Limb (tissue), 2 donors: ENCODE measurements at regions not wholly inside any gene's neighbourhood (a gene's known extent, or its start where the extent isn't known, plus 50 kb on each side); places are given as distances from the start of the nearest gene placed in this dataset.

Source experiments
- DNase-seq, 2 donors: peaks; one replicate each; pipeline ENCODE4 v3.0.0-alpha.2; 2016; ENCODE audit errors: extremely low spot score in 2 of 2

GRCh38 chr7:17019106-17019505 lies 137.3 kb upstream of the AGR3 start:
- DNase-seq, result no peak

DNA sequence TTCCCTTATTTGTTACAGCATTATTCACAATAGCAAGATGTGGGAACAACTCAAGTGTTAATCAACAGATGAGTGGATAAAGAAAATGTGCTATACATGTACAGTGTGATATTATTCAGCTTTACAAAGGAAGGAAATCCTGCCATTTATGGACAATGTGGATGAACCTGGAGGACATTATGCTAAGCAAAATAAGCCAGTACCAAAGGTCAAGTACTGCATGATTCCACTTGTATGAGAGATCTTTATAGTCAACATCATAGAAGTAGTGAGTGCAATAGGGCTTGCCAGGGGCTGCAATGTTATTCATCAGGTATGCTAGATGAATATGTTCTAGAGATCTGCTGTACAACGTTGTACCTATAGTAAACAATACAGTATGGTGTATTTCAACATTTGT lies 138.5 kb upstream of the AGR3 start:
- no peak for DNase-seq

DNA sequence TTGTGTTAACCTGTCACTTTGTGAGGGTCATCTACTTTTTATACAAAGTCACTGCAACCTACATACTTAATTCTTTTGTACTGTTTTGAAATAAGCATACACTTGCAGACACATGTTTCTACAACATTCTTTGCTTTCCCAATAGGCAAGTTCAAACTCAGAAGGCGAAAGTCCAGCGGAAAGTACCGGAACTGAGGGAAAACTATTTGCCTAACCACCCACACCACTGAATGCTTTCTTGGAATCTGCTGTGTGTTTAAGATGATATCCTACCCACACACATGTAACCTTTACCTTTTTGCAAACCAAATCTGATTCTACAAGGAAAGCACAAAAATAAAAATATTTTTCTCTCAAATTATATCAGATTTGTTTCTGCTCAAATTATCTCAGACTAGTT lies 139.4 kb upstream of the AGR3 start:
- DNase-seq, result no peak

GRCh38 chr7:17022920-17023319 lies 141.1 kb upstream of the AGR3 start:
- DNase-seq, result no peak

- DNase-seq, result no peak
Observed at GRCh38 chr7:17026269-17026668, 144.5 kb upstream of the AGR3 start.

GRCh38 chr7:17027143-17027788 lies 145.5 kb upstream of the AGR3 start:
- no peak for DNase-seq

DNA sequence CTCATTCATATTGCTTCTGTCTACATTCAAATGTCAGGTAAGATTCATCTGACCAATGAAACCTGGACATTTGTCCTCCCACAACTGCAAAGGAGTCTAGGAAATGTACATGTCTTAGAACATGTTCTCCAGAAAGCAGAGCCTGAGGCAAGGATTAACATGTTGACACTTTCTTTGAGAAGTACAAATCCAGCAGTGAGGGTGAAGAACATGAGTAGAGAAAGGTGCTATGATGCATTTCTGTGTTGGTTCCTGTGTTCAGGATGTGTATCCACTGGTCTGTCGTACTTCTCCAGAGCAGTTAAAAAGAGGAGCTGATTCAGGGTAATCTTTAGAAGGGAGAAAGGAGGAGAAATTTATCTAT lies 146.0 kb upstream of the AGR3 start:
- no peak for DNase-seq

DNA sequence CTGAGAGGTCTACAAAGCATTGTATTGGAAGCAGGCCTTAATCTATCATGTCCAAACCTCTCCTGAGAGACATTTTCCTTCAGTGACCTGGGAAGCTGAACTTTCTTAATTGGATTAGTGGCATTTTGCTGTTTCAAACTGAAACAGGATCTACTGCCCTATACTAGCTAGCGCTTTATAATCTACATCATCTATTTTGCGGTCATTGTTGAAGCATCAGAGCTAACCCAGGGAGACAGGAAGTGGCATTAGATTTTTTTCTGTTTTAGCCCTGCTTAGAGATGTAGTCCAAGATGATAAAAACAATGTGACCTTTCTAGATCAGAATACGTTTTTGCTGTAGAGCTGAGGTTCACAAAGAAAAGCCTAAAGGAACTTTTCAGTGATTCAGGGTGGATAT lies 147.4 kb upstream of the AGR3 start:
- no peak for DNase-seq

GRCh38 chr7:17030559-17030958 lies 148.8 kb upstream of the AGR3 start:
- DNase-seq, result no peak

- no peak for DNase-seq
Observed at GRCh38 chr7:17031906-17032551, 150.2 kb upstream of the AGR3 start.

GRCh38 chr7:17033245-17033644 lies 151.5 kb upstream of the AGR3 start:
- DNase-seq, result no peak

DNA sequence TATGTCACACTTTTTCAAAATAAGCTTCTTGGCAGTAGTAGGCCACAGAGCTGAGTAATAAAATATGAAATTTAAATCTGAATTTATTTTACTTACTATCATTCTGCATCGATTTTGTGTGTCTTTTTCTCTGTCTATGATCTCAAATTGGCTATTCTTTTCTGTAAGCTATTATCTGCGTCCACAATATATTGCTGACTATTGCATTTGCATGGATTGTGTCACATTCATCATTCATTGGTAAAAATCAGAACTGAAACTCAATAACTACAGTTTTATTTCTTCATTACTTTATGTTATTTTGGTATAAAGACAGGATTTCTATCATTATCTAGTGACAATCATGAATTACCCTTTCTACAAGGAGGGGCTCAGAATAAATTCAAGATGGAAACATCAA lies 154.8 kb upstream of the AGR3 start:
- no peak for DNase-seq

DNA sequence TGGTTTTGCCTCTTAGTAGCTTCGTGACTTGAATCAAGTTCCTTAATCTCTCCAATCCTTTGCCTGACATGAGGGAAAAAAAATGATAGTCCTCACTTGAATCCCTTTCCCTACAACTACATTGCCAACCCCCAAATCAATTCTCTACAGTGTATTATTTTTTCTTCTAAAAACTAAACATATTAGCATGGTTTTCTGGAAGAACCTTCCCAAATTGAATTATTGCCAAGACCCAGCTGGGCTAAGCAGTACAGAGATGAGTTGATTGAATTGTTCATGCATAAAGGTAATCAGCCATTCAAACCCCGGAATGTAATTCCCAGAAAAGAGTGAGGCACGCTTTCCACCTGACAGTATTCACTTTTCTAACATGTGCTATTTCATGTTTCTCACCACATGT lies 155.6 kb upstream of the AGR3 start:
- DNase-seq, result no peak

DNA sequence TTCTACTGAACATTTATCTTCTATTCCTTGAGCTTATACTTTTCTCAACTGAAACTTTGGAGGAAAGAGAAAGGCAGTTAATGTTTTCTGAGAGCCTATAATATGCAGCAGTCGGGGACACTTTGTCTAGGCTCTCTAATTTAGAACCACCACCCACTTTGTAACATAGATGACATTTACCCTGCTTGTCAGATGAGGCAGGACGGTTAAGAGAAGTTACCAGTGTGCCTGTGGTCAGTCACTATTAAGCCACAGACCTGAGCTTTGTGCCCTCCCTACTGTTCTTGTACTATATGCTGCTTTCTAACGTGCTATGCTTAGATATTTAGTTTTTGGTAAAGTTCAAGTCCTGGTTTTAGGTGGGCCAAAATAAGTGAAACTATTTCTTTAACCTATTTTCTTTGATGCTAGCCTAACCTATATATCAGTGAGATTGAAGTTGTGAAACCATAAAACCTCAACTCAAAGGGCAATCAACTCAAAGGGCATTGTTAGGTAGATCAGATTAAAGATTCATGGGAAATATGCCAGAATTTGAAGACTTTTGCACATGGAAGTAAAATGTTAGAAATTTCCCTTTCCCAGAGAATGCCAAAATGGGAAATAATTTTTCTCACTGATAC lies 156.5 kb upstream of the AGR3 start:
- DNase-seq, result no peak

DNA sequence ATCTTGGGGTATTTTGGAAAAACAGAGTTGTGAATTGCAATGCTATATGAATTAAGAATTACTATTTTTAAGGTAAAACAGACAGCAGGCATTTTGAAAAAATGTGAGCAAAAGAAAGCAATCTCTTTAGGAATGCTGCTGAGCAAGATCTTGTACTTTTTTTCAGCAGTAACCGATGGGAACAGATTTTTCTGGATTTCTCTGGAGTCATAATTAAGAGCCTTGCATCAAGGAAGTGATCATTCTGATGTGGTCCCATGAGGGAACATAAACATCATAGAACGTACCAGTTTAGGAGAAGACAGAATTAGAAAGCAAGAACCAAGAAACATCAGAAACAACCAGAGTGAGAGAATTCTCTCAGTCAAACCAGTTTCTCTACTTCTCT lies 157.0 kb upstream of the AGR3 start:
- DNase-seq, result no peak

DNA sequence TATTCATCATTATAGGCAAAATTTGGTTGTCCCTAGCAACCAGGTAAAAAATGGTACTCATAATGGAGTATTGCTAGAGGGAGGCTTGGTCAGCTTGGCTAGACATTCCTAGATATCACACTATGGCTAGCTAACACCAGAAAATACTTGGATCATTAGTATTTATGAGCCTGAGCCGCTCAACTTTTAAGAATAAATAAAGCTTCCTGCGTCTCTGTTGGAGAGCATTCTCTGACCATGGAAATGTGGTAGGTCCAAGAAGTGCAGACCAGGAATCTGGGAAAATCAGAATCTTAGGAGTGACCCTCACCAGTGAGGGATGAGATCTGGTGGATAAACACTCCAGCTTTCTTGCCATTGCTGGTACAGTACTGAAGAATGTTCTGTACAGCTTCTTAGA lies 157.6 kb upstream of the AGR3 start:
- no peak for DNase-seq

GRCh38 chr7:17040716-17041115 lies 158.9 kb upstream of the AGR3 start:
- DNase-seq, result no peak

- no peak for DNase-seq
Observed at GRCh38 chr7:17041324-17041723, 159.5 kb upstream of the AGR3 start.

GRCh38 chr7:17042211-17042610 lies 160.4 kb upstream of the AGR3 start:
- no peak for DNase-seq

DNA sequence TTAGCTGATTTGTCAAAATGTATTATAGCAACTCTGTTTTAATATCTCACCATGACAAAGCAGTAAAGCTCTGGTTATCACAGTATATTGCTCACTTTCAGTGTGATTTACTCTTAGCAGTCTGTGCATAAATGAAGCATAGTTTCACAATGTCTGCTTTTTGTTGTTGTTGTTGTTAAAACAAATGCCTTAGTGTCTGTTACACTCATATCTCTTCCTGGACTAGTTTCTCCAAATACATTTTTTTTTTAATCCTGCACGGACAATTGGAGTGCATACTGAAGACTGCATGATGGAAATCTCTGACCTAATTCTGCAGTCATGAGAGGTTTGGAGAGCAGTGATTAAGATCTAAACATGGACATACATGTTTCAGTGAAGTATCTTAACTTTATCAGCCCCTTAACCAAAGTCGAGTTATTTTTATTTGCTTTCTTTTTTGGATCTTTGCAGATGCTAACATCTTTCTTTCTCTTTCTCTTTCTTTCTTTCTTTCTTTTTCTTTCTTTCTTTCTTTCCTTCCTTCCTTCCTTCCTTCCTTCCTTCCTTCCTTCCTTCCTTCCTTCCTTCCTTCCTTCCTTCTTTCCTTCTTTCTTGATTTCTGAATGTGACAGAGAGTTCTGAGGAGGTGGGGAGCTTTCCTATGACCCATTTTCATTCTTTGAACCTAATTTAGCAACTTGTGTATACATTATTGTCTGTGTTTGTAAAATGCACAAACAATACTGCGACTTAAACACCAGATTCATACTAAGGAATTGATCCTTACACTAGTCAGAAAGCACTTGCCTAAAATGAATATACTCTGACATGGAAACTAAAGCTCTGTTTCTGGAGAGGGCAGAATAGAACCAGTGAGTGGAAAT lies 161.5 kb upstream of the AGR3 start:
- no peak for DNase-seq

DNA sequence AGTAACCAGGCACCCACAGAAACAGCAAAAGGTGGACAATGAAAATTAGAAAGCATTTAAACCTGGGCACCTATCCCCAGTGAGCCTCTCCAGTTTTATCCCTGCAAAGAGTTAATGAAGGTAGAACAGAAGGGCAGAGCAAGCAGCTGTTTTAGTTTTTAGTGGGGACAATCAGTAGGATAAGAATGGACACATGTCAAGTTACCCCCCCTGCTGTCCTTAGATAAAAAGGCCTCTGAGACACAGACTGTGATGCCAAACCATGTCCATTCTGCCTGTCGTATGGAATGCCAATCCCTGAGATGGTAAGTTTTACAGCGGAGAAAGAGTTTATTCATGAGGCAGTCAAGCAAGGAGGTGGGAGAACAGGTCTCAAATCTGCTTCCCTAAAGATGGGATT lies 162.6 kb upstream of the AGR3 start:
- no peak for DNase-seq

GRCh38 chr7:17044861-17045260 lies 163.1 kb upstream of the AGR3 start:
- DNase-seq, result no peak
